LNCAP (cell line): ENCODE measurements at regions not wholly inside any gene's neighbourhood (a gene's known extent, or its start where the extent isn't known, plus 50 kb on each side); places are given as distances from the start of the nearest gene placed in this dataset.

ENCODE experiments used
- TF ChIP-seq, protein P1 (sequence below): fragments of 450-650 bp; IDR thresholded peaks from 2 replicates; pipeline ENCODE4 v1.5.1; 2017; ENCODE audit warnings: mild to moderate bottlenecking

DNA sequence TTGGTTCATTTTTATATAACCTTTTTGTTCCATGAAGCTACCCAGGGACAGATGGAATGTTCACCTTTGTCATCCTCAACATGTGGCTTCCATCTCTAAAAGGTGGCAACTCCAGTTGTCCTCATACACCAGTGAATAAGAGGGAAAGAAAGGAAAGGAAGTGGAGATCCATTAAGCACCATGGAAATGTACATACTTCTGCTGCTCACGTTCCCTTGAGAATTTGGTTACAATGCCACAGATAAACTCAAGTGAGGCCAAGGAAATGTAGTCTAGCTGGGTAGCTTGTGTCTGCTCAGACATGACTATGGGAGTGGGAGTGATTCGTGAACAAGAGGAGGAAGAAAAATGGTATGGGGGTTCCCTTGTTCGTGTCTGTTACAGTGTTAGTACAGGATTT is 237.1 kb upstream of the FAM3C start:
- TF ChIP-seq, protein P1, sequence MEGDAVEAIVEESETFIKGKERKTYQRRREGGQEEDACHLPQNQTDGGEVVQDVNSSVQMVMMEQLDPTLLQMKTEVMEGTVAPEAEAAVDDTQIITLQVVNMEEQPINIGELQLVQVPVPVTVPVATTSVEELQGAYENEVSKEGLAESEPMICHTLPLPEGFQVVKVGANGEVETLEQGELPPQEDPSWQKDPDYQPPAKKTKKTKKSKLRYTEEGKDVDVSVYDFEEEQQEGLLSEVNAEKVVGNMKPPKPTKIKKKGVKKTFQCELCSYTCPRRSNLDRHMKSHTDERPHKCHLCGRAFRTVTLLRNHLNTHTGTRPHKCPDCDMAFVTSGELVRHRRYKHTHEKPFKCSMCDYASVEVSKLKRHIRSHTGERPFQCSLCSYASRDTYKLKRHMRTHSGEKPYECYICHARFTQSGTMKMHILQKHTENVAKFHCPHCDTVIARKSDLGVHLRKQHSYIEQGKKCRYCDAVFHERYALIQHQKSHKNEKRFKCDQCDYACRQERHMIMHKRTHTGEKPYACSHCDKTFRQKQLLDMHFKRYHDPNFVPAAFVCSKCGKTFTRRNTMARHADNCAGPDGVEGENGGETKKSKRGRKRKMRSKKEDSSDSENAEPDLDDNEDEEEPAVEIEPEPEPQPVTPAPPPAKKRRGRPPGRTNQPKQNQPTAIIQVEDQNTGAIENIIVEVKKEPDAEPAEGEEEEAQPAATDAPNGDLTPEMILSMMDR, result no peak

DNA sequence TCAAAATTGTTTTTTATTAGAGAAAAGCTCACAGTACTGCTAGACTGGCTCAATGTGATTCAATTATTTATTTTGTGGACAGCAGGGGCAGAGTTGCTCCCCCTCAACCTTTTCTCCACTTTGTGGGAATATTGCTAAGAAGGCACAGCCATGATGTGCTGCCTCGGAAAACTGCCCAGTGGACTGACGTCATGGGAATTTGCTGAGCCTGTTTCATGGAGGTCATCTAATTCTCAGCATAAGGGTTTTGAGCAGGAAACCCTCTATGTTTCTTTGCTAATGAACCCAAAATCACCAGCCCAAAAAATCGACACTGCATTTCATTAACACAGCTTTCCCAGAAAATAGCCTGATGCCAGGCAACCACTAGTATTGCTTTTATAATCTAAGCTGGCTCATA is 228.8 kb upstream of the FAM3C start:
- TF ChIP-seq, protein P1, result no peak

DNA sequence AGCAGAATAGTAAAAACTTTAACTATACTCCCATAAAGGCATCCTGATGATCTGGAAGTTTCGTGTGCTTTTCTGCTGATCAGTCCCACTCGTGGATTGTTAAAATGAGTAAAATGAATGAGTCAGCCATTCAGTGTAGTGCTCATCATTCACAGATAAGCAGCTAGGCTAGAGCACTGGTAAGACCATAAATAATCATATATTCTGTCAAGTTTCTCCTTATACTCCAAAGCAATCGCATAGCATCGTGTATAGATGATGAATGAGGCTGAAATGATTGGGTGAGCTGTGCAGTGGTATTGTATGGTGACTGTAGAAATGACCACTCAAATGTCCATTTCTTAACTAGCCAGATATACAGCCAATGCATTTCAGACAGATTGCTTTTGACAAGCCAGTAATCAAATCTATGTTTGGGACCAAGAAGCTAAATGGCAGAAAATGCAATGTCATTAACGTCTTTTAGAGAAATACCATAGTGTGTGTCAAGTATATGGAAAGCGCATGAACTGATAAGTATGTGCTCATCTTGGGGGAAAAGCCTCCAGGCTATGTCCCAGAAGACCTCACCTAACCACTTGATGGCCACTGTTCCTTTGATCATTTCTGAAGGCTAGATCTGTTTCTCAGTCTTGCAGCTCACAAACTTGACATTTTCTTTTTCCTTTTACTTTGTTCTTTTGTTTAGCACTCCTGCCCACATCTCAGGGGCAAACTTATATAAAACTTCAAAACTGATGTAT is 227.2 kb upstream of the FAM3C start:
- TF ChIP-seq, protein P1, result no peak

DNA sequence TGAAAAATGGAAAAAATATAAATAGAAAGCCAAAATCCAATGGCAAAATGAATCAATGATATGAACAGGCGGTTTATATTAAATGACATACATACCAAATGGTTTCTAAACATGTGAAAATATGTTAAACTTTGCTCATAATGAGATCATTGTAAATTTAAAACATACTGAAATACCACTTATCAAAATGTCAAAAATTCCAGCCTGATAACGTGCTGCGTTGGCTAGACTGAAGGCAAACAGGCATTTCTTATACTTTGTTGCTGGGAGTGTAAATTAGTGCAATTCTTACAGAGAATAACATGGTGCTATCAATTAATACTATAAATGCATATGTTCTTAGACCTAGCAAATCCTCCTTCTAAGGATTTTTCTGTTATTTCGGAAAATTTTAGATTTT is 225.8 kb upstream of the FAM3C start:
- TF ChIP-seq, protein P1, result no peak

DNA sequence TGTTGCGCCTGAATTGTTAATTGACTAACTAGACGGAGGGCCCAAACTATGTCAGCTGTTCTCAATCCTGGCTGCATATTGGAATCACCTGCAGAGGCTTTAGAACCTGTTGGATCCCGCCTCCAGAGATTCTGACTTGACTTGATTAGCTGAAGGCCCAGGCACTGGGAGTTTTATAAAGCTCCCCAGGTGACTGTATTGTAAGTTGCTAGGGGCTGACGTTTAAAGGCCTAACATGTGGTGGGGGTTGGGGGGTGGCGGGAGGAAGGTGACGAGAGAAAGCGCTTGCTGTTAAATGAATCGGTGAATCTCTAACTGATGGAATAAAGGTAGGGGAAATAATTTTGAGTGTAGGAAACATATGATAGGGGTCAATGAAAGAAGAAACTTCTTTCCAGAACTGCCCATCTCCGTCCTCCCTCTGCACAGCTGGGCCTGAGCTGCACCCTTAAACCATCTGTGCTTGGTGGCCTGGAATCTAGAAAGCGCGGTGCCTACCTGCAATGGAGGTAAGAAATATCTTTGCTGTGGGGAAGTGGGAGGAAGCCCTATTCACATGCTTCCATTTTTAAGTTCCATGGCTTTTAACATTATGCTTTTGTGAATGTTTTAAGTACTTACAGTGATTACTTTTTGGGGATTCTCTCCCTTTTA is 225.0 kb upstream of the FAM3C start:
- TF ChIP-seq, protein P1, result no peak

DNA sequence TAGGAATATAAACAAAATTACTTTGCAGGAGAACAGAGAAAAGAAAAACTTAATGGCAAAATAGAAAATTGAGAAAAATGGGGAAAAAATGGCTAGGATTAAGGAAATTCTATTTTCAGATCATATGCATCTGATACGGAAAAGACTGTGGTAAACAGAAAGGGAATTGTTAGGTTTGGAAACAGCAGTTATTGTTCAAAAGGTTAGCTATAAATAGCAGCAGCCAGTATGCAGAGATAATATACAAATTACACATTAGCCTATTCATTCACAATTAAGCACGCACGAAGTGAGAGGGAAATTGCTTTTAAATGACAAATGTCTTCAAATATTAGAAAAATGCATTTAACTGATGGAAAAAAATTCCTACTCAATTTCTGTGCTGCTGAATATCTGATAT is 224.1 kb upstream of the FAM3C start:
- TF ChIP-seq, protein P1, result no peak

DNA sequence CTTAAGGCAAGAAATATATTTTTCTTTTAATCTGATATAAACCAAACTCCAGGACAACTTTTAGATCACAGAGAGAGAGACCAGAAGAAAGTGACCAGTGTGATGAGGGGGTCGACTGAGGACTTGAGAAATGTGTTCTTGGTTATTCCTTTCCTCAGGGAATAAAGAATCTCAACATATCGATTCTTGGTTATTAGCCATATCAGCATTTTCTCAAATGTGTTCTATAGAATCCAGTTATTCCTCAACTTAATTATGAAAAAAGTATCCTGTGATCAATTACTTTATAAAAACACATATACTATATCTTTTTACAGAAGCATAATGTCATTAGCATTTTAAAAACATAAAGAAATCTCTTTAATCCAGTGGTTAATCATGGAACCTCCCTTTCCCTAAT is 222.1 kb upstream of the FAM3C start:
- TF ChIP-seq, protein P1, result no peak
